GM12892 (cell line): ENCODE measurements at regions not wholly inside any gene's neighbourhood (a gene's known extent, or its start where the extent isn't known, plus 50 kb on each side); places are given as distances from the start of the nearest gene placed in this dataset.

Experiments used
- DNase-seq: peaks from one replicate; pipeline ENCODE4 v3.0.0; 2011; ENCODE audit not compliant: insufficient read length
- FAIRE-seq: peaks from 2 replicates; lab custom pipeline; 2011; peaks lifted over from hg19 to GRCh38; lab: Jason Lieb, UNC
- POLR2A ChIP-seq: IDR thresholded peaks from 2 replicates; pipeline ENCODE4 v1.6.1; 2011; ENCODE audit warnings: low read depth, low read length, control low read depth
- POLR2AphosphoS5 ChIP-seq: IDR thresholded peaks from 2 replicates; pipeline ENCODE4 v1.6.1; 2011; ENCODE audit warnings: low read depth, low read length, control low read depth
- TAF1 ChIP-seq: IDR thresholded peaks from 2 replicates; pipeline ENCODE4 v1.6.1; 2011; ENCODE audit warnings: low read depth, mild to moderate bottlenecking, control low read depth, low read length, borderline replicate concordance

- TF ChIP-seq TAF1 = no peak
- FAIRE-seq = no peak
- DNase-seq = no peak
Observed at GRCh38 chr3:118187221-118187620, 847.4 kb downstream of the IGSF11 start.

DNA sequence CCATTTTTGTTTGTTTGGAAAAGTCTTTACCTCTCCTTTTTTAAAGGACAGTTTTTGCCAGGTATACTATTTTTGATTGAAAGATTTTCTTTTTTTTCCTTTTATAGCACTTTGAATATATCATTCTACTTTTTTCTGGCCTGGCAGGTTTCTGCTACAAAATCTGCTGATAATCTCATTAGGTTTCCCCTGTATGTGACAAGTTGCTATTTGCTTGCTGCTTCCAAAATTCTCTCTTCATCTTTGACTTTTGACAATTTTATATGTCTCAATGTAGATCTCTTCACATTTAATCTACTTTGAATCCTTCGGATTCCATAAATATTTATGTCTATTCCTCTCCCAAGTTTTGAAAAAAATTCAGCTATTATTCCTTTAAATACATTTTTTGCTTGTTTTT, 838.5 kb downstream of the IGSF11 start:
- no peak for DNase-seq
- no peak for TF ChIP-seq POLR2A
- no peak for TF ChIP-seq TAF1
- TF ChIP-seq POLR2AphosphoS5 = no peak
- no peak for FAIRE-seq

GRCh38 chr3:118199044-118199443, 835.6 kb downstream of the IGSF11 start:
- TF ChIP-seq POLR2A (no peak), POLR2AphosphoS5 (no peak), TAF1 (no peak)
- FAIRE-seq (no peak), DNase-seq (no peak)

DNA sequence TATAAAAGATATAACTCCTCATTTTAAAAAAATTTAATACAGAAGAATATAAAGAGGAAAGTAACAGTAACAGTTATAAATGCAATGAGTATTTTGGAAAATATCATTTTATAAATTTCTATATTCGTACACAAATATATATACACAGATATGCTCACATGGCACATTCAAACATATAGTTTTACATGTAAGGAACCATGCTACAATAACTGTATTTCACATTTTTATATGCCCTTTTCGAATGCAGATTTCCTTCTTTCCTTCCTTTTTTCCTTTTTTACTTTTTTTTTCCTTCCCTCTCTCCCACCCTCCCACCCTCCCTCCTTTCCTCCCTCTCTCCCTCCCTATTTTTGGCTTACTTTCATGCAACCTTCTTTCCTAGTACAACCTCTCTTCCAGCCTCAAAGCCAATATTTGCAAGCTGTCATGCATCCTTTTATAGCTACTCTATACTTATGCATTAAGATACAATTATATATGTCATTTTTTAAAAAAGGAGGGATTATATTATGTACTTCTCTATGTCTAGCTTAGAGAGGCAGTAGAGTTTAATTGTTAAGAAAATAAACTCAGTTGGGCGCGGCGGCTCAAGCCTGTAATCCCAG, 830.5 kb downstream of the IGSF11 start:
- no peak for FAIRE-seq
- TF ChIP-seq TAF1 = no peak
- TF ChIP-seq POLR2AphosphoS5 = no peak
- TF ChIP-seq POLR2A = no peak
- no peak for DNase-seq

DNA sequence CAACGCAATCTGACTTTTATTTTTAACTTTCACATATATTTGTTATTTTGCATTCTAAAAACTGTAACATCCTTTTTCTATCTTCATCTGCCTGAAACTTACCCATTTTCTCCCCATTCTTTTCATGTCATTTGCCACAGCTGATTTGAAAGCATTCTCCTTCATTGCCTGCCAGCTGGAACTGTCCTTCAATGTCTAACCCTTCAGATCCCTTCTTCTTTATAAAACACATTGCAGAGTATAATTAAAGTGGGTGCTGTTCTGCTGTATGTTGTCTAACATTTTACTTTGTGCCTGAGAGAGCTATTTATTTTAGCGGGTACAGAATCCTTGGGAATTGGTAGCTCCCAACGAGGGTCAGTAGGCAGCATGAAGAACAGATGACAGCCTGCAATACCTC, 827.4 kb downstream of the IGSF11 start:
- no peak for TF ChIP-seq POLR2AphosphoS5
- no peak for TF ChIP-seq TAF1
- TF ChIP-seq POLR2A = no peak
- no peak for FAIRE-seq
- DNase-seq = no peak

GRCh38 chr3:118208642-118209041, 826.0 kb downstream of the IGSF11 start:
- TF ChIP-seq TAF1 = no peak
- no peak for TF ChIP-seq POLR2AphosphoS5
- TF ChIP-seq POLR2A = no peak
- DNase-seq = no peak
- FAIRE-seq = no peak

DNA sequence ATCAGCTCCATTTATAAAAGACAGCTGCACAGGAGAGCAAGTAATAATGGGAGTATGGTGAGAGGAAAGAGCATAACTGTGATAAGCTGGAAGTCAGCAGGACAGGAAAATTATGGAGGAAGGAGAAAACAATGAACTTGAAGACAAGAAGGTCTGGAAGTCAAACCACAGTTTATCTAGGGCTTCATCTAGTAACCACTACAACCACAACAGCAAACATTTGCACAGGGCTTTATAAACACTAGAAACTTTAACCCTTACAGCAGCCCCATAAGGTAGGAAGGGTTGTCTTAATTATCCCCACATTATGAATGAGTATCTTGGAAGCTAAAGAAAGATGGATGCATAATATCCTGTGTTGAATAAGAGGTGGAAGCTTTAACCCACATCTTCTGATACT, 820.8 kb downstream of the IGSF11 start:
- TF ChIP-seq TAF1 (no peak), POLR2AphosphoS5 (no peak), POLR2A (no peak)
- DNase-seq = no peak
- FAIRE-seq = no peak

DNA sequence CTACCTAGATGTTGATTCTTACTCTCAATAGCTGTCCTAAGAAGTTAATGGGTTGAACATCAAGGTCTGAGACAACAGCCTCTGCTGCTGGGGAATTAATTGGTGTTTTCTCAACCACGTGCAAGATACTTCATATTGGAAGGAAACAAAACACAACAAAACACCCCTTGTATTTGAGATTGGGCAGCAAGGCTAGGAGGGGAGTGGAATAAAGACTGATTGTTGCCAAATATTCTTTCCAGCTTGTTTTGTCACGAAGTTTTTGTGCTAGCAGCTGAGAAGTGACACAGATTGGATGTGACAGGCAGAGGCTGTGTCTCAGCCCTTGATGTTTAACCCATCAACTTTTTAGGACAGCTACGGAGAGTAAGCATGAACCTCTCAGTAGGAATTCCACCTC, 808.4 kb downstream of the IGSF11 start:
- FAIRE-seq (no peak), DNase-seq (no peak)
- no peak for TF ChIP-seq POLR2AphosphoS5
- TF ChIP-seq TAF1 = no peak
- no peak for TF ChIP-seq POLR2A

DNA sequence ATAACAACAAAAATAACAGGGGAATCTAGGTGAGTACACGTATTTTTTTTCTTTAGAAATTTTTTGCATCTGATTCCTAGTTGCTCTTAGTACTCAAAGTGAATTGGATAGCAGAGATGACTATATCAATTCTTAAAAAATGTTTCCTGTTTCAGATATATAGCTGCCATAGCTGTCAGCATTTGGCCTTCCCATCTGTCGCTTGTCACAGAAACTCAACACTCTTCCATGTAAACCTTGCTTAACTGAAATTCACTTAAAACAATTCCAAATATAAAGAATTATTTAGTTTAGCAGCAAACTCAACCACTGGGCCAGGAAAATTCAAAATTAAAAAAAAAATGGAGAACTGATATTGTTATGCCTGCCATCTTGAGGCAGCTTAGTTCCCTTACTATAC, 807.5 kb downstream of the IGSF11 start:
- TF ChIP-seq TAF1 (no peak), POLR2AphosphoS5 (no peak), POLR2A (no peak)
- no peak for DNase-seq
- no peak for FAIRE-seq

GRCh38 chr3:118228151-118228550, 806.5 kb downstream of the IGSF11 start:
- DNase-seq = no peak

DNA sequence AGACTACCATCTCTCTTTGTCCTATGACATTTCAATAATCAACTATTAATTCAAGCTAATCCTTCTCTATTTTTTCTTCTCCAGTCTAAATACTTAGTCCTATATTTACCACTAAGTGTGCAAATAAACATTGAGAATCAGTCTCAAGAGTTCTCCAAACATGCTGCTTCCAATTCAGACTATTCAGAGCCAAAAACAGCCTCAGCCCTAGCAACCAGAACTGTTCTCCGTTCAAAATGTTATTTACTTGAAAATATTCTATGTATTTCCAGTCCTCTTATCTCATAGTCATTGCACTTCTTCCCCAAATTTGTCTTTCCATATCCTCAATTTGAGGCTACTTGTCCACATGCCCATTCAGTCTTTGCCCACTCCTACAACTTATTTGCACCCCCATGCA, 805.5 kb downstream of the IGSF11 start:
- no peak for DNase-seq
- TF ChIP-seq TAF1 (no peak), POLR2A (no peak), POLR2AphosphoS5 (no peak)
- FAIRE-seq = no peak

More at GRCh38 chr3:118228151-118228550, 806.5 kb downstream of the IGSF11 start:
- TF ChIP-seq POLR2AphosphoS5 (no peak), TAF1 (no peak), POLR2A (no peak)
- FAIRE-seq = no peak

DNA sequence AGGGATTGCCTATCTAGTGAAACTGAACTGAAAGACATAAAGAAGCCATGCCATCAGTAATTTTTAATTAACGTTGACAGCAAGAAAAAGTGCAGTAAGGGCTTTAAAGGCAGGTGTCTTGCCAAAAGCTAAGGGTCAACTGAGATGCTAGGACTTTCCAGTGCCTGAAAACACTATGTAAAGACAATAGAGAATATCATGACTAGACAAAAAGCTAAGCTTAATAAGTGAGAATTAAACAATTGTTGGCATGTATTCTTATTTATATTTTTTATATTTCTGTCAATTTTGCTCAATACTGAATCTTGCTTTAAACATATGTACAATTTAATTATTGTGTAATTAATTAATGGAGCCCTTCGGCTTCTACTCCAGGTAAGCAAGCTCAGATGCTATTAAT, 803.1 kb downstream of the IGSF11 start:
- FAIRE-seq = no peak
- no peak for DNase-seq
- no peak for TF ChIP-seq TAF1
- TF ChIP-seq POLR2A = no peak
